GM12892 (cell line): ENCODE measurements at regions not wholly inside any gene's neighbourhood (a gene's known extent, or its start where the extent isn't known, plus 50 kb on each side); places are given as distances from the start of the nearest gene placed in this dataset.
"Not testable (repeated sequence)": the region's sequence is repeated elsewhere in the genome, so short reads cannot be mapped to it uniquely, and the experiment has no call there.

Experiments
- DNase-seq: peaks from one replicate; pipeline ENCODE4 v3.0.0; 2011; ENCODE audit not compliant: insufficient read length
- FAIRE-seq: peaks from 2 replicates; lab custom pipeline; 2011; peaks lifted over from hg19 to GRCh38; lab: Jason Lieb, UNC

DNA sequence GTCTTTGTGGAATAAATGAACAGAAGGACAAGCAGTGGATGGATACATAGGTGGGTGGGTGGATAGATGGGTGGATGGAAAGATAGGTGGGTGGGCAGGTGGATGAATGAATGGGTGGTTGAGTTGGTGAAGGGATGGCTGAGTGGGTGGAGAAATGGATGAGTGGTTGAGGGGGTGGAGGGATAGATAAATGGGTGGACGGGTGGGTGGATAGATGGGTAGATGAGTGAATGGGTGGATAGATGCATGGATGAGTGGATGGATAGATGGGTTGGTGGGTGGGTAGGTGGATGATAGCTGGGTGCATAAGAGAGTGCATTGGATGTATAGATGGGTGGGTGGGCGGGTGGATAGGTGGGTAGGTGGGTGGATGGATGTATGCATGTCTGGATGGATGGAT is 63.5 kb downstream of the UNC93B1 start:
- DNase-seq, FAIRE-seq: not testable (repeated sequence)

DNA sequence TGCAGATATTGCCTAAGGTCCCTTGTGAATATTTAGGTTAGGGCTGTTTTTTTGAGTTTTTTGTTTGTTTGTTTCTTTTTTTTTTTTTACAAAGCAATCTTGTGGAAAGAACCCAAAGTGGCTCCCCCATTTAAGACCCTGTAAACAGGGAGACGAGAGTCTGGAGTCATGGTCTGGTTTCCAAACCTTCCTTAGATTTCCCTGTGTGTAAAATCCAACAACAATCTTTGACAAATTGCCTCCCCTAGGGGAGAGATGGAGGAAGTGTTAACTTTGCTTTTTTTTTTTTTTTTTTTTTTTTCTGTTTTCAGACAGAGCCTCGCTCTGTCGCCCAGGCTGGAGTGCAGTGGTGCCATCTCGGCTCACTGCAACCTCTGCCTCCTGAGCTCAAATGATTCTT is 64.9 kb downstream of the UNC93B1 start:
- FAIRE-seq, DNase-seq: not testable (repeated sequence)

DNA sequence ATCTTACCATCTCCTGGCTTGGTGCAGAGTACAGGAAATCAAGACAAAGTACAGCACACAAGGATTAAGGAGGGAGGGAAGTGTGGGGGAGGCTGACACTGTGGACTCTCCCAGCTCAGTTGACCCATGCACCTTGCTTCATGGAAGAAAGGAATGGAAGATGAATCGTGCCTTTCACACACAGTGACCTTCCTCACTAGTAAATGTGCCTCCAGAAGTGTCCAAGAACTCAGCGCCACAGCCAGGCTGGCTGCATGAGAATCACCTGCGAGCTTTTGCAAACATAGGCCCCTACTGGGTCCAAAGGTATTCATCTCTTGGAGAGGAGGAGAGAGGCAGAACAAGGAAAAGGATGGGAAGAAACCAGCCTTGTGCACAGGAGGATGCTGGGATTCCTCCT is 65.5 kb downstream of the UNC93B1 start:
- FAIRE-seq, result not testable (repeated sequence)

DNA sequence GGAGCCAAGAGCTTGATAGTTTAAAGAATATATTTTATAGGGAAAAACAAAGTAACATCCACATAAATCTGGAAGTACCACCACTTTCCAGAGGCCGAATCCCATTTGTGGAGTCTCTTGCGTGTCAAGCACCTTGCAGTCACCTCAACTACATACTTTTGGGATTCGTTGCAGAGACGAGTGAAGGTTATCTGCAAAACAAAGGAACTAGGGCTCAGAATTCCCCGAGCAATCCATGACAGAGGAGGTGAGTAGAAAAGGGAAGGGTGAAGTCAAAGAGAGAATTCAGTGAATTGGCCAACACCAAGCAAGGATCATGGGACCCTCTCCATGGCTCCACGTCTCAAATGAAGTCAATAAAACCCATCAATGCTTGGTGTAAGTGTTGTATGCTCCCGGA is 80.3 kb downstream of the UNC93B1 start:
- not testable (repeated sequence) for FAIRE-seq, DNase-seq

More for the DNA sequence above, 65.5 kb downstream of the UNC93B1 start:
- not testable (repeated sequence) for DNase-seq

DNA sequence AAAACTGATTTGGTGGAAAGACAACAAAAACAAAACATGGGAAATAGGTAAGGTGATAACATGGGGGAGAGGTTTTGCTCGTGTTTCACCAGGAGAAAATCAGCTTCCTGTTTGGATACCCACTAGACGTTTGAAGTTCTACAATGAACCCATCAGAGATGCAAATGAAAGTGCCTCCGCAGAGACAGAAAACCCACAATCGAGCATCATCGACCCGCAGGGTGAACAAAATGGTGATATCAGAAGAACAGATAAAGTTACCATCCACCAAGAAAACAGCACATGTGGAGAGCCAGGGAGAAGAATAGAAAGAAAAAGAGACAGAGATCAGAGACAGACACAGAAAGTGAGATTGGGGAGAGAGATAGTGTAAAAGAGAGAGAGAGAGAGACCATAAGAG is 83.4 kb downstream of the UNC93B1 start:
- not testable (repeated sequence) for FAIRE-seq, DNase-seq

DNA sequence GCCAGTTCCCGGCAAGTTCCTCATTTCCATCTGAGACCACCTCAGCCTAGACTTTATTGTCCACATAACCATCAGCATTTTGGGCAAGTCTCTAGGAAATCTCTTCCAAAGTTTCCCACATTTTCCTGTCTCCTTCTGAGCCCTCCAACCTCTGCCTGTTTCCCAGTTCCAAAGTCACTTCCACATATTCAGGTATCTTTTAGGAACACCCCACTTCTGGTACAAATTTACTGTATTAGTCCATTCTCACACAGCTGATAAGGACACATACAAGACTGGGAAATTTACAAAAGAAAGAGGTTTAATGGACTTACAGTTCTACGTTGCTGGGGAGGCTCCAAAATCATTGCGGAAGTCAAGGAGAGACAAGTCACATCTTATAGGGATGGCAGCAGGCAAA is 91.7 kb downstream of the UNC93B1 start:
- not testable (repeated sequence) for DNase-seq

DNA sequence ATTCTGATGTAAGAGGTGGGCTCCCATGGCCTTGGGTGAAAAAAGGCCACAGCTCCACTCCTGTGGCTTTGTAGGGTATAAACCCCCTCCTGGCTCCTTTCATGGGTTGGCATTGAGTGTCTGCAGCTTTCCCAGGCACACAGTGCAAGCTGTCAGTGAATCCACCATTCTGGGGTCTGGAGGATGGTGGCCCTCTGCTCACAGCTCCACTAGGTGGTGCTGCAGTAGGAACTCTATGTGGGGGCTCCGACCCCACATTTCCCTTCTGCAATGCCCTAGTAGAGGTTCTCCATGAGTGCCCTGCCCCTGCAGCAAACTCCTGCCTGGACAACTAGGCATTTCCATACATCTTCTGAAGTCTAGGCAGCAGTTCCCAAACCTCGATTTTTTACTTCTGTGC is 92.7 kb downstream of the UNC93B1 start:
- FAIRE-seq, DNase-seq: not testable (repeated sequence)

More for the DNA sequence above, 91.7 kb downstream of the UNC93B1 start:
- not testable (repeated sequence) for FAIRE-seq

DNA sequence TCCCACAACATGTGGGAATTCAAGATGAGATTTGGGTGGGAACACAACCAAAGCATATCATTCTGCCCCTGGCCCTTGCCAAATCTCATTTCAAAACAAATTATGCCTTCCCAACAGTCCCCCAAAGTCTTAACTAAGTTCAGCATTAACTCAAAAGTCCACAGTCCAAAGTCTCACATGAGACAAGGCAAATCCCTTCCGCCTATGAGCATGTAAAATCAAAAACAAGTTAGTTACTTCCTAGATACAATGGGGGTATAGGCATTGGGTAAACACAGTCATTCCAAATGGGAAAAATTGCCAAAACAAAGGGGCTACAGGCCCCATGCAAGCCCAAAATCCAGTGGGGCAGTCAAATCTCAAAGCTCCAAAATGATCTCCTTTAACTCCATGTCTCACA is 93.1 kb downstream of the UNC93B1 start:
- FAIRE-seq, DNase-seq: not testable (repeated sequence)

DNA sequence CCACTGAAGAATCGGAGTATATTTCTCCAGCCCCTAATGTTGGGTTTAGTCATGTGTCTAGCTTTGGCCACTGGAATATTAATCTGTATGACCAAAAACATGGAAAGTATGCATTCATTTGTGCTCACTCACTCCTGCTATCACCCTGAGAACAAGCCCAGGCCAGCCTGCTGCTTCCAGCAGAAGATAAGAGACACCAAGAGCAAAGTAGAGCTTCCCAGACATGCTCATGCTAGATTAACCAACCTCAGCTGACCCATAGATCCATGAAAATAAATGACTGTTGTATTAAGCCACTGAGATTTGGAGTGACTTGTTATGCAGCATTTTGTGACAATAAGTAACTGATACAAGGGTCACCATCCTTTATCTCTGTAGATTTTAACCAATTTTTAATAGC is 96.9 kb downstream of the UNC93B1 start:
- DNase-seq, FAIRE-seq: not testable (repeated sequence)

DNA sequence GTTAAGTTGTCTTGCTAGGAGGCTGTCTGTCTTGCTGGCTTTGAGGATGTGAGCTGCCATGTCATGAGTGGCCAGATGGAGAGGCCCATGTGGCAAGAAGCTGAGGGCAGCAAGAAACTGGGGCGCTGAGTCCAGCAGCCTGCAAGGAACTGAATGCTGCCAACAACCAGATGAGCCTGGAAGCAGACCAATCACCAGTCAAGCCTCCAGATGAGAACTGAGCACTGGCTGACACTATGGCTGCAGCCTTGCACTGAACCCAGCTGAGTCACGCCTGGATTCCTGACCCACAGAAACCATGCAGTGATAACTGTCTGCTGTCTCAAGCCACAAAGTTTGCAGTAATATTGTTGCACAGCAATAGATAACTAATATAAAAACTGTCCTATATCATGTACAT is 104.4 kb downstream of the UNC93B1 start:
- DNase-seq, FAIRE-seq: not testable (repeated sequence)

DNA sequence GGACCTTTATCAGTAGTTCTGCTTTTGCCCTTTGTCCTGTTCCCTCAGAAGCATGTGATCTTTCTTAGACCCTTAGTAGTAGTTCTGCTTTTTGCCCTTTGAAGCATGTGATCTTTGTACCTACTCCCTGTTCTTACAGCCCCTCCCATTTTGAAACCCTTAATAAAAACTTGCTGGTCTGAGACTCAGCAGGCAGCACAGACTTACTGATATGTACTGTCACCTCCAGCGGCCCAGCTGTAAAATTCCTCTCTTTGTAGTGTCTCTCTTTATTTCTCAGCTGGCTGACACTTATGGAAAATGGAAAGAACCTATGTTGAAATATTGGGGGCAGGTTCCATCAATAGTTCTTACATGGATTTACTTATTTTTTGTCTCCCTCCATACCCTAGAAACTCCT is 110.4 kb downstream of the UNC93B1 start:
- not testable (repeated sequence) for DNase-seq, FAIRE-seq

DNA sequence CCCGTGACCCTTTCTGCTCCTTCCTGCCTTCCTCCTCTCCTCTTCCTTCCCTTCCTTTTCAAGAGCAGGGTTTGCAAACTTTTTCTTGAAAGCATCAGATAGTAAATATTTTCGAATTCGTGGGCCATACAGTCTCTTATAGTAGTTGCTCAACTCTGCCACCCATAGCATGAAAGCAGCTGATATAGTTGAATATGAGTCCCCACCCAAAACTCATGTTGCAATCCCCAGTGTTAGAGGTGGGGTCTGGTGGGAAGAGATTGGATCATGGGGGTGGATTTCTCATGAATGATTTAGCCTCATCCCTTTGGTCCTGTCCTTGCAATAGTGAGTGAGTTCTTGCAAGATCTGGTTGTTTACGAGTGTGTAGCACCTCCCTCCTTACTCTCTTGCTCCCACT is 114.3 kb downstream of the UNC93B1 start:
- DNase-seq, FAIRE-seq: not testable (repeated sequence)

DNA sequence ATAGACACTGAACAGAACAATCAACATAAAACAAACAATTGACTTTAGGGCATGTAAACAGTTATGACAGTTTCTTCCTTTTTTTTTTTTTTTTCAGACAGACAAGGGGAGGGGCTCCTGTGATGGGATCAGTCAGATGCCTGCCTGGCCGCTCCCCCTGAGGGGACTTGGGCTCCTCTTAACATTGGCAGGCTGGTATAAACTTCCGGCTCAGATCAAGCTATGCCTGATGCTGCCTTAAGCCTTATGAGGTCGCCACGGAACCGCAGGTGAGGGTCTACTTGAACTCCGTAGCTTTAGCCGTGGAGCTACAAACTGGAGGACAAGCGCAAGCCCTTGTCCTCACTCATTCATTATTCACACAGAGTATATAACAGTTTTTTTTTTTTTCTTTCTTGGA is 115.8 kb downstream of the UNC93B1 start:
- not testable (repeated sequence) for FAIRE-seq, DNase-seq

DNA sequence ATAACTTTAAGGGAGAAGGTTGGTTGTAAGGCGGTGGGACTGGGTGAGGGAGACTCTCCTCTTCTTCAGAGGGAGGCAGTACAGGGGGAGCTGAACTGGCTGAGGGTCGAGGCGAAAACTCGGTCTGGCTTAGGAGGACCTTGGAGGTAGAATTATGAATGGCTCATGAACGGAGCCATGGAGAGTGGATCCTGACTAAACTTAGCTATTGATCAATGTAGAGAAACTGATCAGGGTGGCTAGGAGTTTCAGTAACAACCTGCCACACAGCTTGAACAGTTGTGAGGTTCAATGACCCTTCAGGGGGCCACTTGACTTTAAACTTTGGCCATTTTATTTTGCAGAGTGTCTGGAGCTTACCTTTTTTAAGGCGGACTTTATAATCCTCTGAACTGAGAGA is 117.2 kb downstream of the UNC93B1 start:
- not testable (repeated sequence) for DNase-seq, FAIRE-seq

DNA sequence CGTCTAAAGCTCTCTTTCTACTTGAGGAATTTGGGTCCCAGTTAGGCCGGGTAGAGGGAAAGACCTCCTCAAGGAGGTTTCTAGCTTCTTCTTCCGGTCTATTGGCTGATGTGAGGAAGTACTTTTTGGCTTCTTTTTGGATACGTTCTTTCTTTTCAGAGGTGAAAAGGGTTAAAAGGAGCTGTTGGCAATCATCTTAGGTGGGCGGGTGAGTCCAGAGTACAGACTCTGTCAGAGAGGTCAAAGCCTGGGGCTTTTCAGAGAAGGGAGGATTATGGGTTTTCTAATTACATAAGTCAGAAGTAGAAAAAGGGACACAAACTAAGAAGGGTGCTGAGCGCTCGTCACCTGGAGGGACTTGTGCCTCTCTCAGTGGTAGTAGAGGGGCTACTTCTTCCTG is 117.7 kb downstream of the UNC93B1 start:
- not testable (repeated sequence) for FAIRE-seq, DNase-seq

DNA sequence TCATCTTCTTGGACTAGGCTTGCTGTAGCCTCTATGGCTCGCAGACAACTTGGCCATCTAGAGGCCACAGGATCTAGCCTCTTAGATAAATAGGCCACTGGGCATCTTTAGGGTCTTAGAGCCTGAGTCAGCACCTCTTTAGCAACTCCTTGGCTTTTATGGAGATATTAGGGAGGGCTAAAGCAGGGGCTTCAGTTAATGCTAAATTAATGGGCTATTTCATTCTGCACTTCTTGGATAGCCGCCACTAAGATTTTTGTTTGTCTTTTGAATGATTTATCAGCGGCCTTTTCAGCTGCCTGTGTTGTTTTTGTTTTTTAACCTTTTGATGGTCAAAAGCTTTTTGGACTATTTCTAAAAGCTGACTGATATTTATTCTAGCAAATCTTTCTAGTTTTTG is 118.3 kb downstream of the UNC93B1 start:
- DNase-seq, FAIRE-seq: not testable (repeated sequence)

DNA sequence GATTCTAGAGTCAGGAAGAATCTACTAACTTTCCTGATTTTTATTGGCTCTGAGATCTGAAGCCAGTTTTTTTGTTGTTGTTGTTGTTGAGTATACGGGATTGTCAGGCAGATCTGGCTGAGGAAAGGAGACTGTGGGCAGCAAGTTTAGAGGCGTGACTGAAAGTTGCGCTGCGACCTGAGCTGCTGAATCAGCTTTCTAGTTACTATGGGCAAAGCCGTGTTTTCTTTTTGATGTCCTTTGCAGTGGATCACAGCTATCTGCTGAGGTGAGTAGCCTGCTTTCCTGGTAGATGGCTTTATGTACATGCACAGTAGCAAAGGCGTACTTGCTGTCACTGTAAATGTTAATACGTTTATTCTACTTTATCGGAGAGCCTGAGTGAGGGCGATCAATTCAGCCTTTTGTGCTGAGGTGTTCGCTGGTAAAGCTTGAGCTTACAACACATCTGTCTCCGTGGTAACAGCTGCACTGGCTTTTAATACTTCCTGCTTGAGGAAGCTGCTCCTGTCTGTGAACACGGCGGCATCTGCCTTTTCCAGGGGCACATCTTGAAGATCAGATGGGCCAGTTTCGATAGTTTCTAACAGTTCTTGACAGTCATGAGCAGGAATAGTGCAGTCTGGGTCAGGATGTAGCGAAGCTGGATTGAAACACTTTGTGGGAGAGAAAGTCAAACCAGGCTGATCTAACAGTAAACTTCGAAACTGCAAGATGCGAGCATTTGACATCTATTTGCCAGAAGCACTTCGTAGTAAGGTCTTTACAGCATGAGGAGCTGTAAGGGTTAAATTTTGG is 118.9 kb downstream of the UNC93B1 start:
- not testable (repeated sequence) for DNase-seq, FAIRE-seq

DNA sequence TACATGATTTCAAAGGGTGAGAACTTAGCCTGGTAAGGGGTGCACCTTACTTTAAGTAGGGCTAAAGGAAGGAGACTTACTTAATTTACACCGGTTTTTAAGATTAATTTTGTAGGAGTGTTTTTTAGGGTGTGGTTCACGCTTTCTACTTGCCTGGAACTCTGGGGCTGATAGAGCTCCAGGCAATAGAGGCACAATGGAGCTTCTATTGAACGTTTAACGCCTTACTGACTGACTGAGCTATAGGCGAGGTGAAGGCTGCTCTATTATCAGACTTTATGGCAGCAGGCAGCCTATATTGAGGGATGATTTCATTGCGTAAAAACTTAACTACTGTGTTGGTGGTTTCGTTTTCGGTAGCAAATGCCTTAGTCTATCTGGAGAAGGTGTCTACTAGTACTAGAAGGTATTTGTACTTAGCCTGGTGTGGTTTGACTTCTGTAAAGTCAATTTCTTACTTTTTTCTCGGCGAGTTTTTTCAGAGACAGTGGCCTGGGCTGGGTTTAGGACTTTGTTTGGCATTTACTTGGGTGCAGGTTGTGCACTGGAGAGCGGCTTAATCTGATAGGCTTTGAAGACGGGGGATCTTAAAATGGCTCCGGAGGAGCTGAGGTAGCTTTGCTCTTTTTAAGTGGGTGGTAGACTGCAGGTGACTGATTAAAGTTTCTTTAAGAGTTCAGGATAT is 119.7 kb downstream of the UNC93B1 start:
- FAIRE-seq, DNase-seq: not testable (repeated sequence)

DNA sequence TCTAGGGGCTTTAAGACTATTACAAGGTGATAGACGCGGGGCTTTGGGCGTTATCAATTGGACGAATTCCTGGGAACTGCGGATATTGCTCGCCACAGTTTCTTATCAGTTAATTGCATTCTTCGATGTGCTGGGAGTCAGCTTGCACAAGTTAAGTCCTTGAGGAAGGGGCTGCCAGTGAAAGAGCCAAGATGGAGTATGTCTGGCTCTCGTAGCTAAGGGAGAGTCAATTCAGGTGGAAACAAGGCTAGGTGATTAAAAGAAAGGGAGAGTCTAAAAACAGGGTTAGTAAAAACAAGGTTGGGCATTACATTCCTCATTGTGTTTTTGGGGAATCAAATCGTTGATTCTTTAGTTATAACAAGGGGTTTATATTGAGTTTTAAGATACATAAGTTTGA is 121.6 kb downstream of the UNC93B1 start:
- FAIRE-seq, DNase-seq: not testable (repeated sequence)

DNA sequence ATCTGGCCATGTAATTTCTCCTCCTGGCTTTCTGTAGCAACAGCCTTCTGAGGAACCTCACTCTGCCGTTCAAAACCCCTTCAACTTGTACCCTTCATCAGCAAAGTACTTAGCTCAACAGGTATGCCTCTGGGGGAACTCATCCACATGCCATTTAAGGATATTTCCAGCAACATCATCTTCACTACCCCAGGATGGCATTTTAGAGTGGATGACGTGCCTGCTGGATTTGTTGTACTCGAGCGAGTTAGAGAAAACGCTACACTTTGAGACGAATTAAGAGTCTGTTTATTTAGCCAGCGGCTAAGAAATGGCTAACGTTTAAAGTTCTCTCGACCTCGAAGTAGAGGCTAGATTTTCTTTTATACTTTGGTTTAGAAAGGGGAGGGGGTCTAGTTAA is 122.1 kb downstream of the UNC93B1 start:
- not testable (repeated sequence) for FAIRE-seq, DNase-seq
